IMR-90 (cell line): ENCODE measurements at regions not wholly inside any gene's neighbourhood (a gene's known extent, or its start where the extent isn't known, plus 50 kb on each side); places are given as distances from the start of the nearest gene placed in this dataset.

ENCODE experiments used
- ATAC-seq: fragments of 200-7000 bp; cut with Tn5 transposase; 2 replicates; pipeline ENCODE4 v1.9.1; 2020; ENCODE audit warnings: low read depth, mild to moderate bottlenecking, moderate library complexity
- BruUV-seq: library from RNA; stranded (reverse); fragments of 400-500 nt; replicated peaks from 2 replicates; lab custom pipeline; 2021; lab: Mats Ljungman, UMichigan
- CTCF ChIA-PET: fragments of 300-600 bp; formaldehyde crosslinking; extraction: SDS; loops from one replicate; lab custom pipeline; 2021; ENCODE audit warnings: antibody characterized with exemption; lab: Yijun Ruan, JAX
- POLR2A ChIA-PET: fragments of 300-600 bp; sonication (Branson Sonifier 250); formaldehyde crosslinking; loops from one replicate; lab custom pipeline; 2022; ENCODE audit warnings: antibody characterized with exemption; ENCODE audit not compliant: unreplicated experiment; lab: Charles Lee
- DNase-seq: peaks from one replicate; pipeline ENCODE4 v3.0.0; 2013
- H2AFZ ChIP-seq: replicated peaks from 2 replicates; pipeline ENCODE3; 2013; ENCODE audit warnings: low read length, mild to moderate bottlenecking; ENCODE audit not compliant: poor library complexity
- H2AK5ac ChIP-seq: 2 replicates; pipeline ENCODE4 v1.6.1; 2013; ENCODE audit warnings: low read depth, low read length, inconsistent platforms
- H2AK9ac ChIP-seq: replicated peaks from 2 replicates; pipeline ENCODE3; 2013; ENCODE audit warnings: mild to moderate bottlenecking, low read depth, low read length, moderate library complexity; ENCODE audit not compliant: poor library complexity
- H2BK120ac ChIP-seq: 2 replicates; pipeline ENCODE4 v1.6.1; 2013; ENCODE audit warnings: low read depth, low read length, inconsistent platforms
- H2BK15ac ChIP-seq: 3 replicates; pipeline ENCODE4 v1.6.1; 2013; ENCODE audit warnings: low read depth, low read length, inconsistent platforms
- H2BK20ac ChIP-seq: 2 replicates; pipeline ENCODE4 v1.6.1; 2013; ENCODE audit warnings: low read depth, mild to moderate bottlenecking, inconsistent platforms, low read length, moderate library complexity
- H2BK5ac ChIP-seq: 2 replicates; pipeline ENCODE4 v1.6.1; 2013; ENCODE audit warnings: mild to moderate bottlenecking, low read depth, low read length, inconsistent platforms; ENCODE audit not compliant: poor library complexity, severe bottlenecking
- H3K14ac ChIP-seq: replicated peaks from 2 replicates; pipeline ENCODE4 v1.6.1; 2013; ENCODE audit warnings: low read depth, low read length, inconsistent platforms
- H3K18ac ChIP-seq: 2 replicates; pipeline ENCODE4 v1.6.1; 2013; ENCODE audit warnings: low read depth, low read length, control low read depth
- H3K23ac ChIP-seq: 2 replicates; pipeline ENCODE4 v1.6.1; 2013; ENCODE audit warnings: low read depth, low read length, inconsistent platforms
- H3K27ac ChIP-seq: 2 replicates; pipeline ENCODE4 v1.5.1; 2013; ENCODE audit warnings: mild to moderate bottlenecking, control low read depth, low read length; ENCODE audit not compliant: insufficient read depth
- H3K27me3 ChIP-seq: 2 replicates; pipeline ENCODE4 v1.6.1; 2013; ENCODE audit warnings: low read length; ENCODE audit not compliant: control insufficient read depth, insufficient read depth
- H3K36me3 ChIP-seq: 2 replicates; pipeline ENCODE4 v1.6.1; 2013; ENCODE audit warnings: low read length, mixed read lengths; ENCODE audit not compliant: control insufficient read depth, insufficient read depth
- H3K4ac ChIP-seq: 2 replicates; pipeline ENCODE4 v1.6.1; 2013; ENCODE audit warnings: low read depth, low read length, inconsistent platforms
- H3K4me1 ChIP-seq: 2 replicates; pipeline ENCODE4 v1.6.1; 2013; ENCODE audit warnings: low read length, mixed read lengths; ENCODE audit not compliant: control insufficient read depth, insufficient read depth
- H3K4me2 ChIP-seq: 2 replicates; pipeline ENCODE4 v1.6.1; 2013; ENCODE audit warnings: low read depth, mild to moderate bottlenecking, control low read depth, low read length, moderate library complexity
- H3K4me3 ChIP-seq: 2 replicates; pipeline ENCODE4 v1.5.1; 2013; ENCODE audit warnings: low read depth, mild to moderate bottlenecking, control low read depth, low read length, moderate library complexity; ENCODE audit not compliant: insufficient read depth
- H3K56ac ChIP-seq: 2 replicates; pipeline ENCODE4 v1.6.1; 2013; ENCODE audit warnings: low read length, inconsistent platforms; ENCODE audit not compliant: insufficient read depth; ENCODE audit errors: extremely low read depth
- H3K79me1 ChIP-seq, 2 experiments: 2 replicates each; pipeline ENCODE4 v1.6.1; 2013; ENCODE audit warnings: low read length in 2 of 2, inconsistent platforms in 1 of 2, low read depth in 1 of 2
- H3K9ac ChIP-seq: 2 replicates; pipeline ENCODE4 v1.6.1; 2013; ENCODE audit warnings: low read depth, low read length, control low read depth
- H3K9me1 ChIP-seq: 2 replicates; pipeline ENCODE4 v1.6.1; 2013; ENCODE audit warnings: low read length, inconsistent platforms; ENCODE audit not compliant: insufficient read depth
- H3K9me3 ChIP-seq: 2 replicates; pipeline ENCODE4 v1.6.1; 2013; ENCODE audit warnings: low read length; ENCODE audit not compliant: control insufficient read depth, insufficient read depth
- H4K20me1 ChIP-seq: 2 replicates; pipeline ENCODE4 v1.6.1; 2013; ENCODE audit warnings: low read length, inconsistent platforms; ENCODE audit not compliant: insufficient read depth
- H4K5ac ChIP-seq: 2 replicates; pipeline ENCODE4 v1.6.1; 2013; ENCODE audit warnings: mild to moderate bottlenecking, low read depth, low read length, control low read depth
- H4K8ac ChIP-seq, 2 experiments: 2 replicates each; pipeline ENCODE4 v1.6.1; 2013; ENCODE audit warnings: low read depth in 2 of 2, low read length in 2 of 2, control low read depth in 1 of 2, inconsistent platforms in 1 of 2
- H4K91ac ChIP-seq: 2 replicates; pipeline ENCODE4 v1.6.1; 2013; ENCODE audit warnings: low read depth, low read length, inconsistent platforms; ENCODE audit not compliant: insufficient read depth
- BHLHE40 ChIP-seq: fragments of 150-350 bp; IDR thresholded peaks from 2 replicates; pipeline ENCODE4 v1.6.1; 2016; ENCODE audit warnings: mild to moderate bottlenecking, low read depth, low read length
- CEBPB ChIP-seq: IDR thresholded peaks from 2 replicates; pipeline ENCODE4 v1.6.1; 2012; ENCODE audit warnings: low read depth, low read length, improper control_type of control experiment
- CHD1 ChIP-seq: IDR thresholded peaks from 2 replicates; pipeline ENCODE4 v1.6.1; 2012; ENCODE audit warnings: low read depth, low read length, improper control_type of control experiment
- ELK1 ChIP-seq: fragments of 150-350 bp; IDR thresholded peaks from 2 replicates; pipeline ENCODE4 v1.6.1; 2016; ENCODE audit warnings: low read depth, mild to moderate bottlenecking, low read length, moderate library complexity, borderline replicate concordance
- FOS ChIP-seq: fragments of 150-350 bp; IDR thresholded peaks from 2 replicates; pipeline ENCODE4 v1.6.1; 2016; ENCODE audit warnings: low read depth, low read length
- MAFK ChIP-seq: IDR thresholded peaks from 2 replicates; pipeline ENCODE4 v1.6.1; 2012; ENCODE audit warnings: low read depth, low read length, improper control_type of control experiment
- MAZ ChIP-seq: IDR thresholded peaks from 2 replicates; pipeline ENCODE4 v1.6.1; 2012; ENCODE audit warnings: low read depth, mild to moderate bottlenecking, low read length, improper control_type of control experiment, moderate library complexity, borderline replicate concordance
- MXI1 ChIP-seq: IDR thresholded peaks from 2 replicates; pipeline ENCODE4 v1.6.1; 2012; ENCODE audit warnings: low read depth, mild to moderate bottlenecking, low read length, moderate library complexity, borderline replicate concordance
- NFE2L2 ChIP-seq: fragments of 150-350 bp; IDR thresholded peaks from 2 replicates; pipeline ENCODE4 v1.6.1; 2016; ENCODE audit warnings: low read depth, mild to moderate bottlenecking, low read length
- RCOR1 ChIP-seq: IDR thresholded peaks from 2 replicates; pipeline ENCODE4 v1.6.1; 2012; ENCODE audit warnings: mild to moderate bottlenecking, low read length, improper control_type of control experiment; ENCODE audit not compliant: insufficient replicate concordance
- SMC3 ChIP-seq: fragments of 150-350 bp; IDR thresholded peaks from 2 replicates; pipeline ENCODE4 v1.6.1; 2016; ENCODE audit warnings: low read depth, mild to moderate bottlenecking, antibody characterized with exemption, low read length, moderate library complexity
- whole genome bisulfite sequencing, 2 experiments: methylation state at CpG; one replicate each; pipeline versions ENCODE4 v1.1.5 to v1.1.7; 2013; ENCODE audit warnings: missing lambda C conversion rate in 2 of 2; ENCODE audit not compliant: insufficient read length in 1 of 2; ENCODE audit errors: extremely low coverage in 2 of 2; 5-methylcytosine and 5-hydroxymethylcytosine counted together
- dilution Hi-C: fragments of 300-500 bp; cut with HindIII; formaldehyde crosslinking; loops from one replicate; pipeline ENCODE4 v1.14.3; 2018; ENCODE audit warnings: low sequenced_read_pairs; ENCODE audit not compliant: unreplicated experiment
- in situ Hi-C: fragments of 300-500 bp; cut with MboI; formaldehyde crosslinking; loops from 3 replicates; pipeline ENCODE4 v1.14.3; 2019; ENCODE audit warnings: low sequenced_read_pairs, inconsistent platforms, mixed read lengths
- intact Hi-C: fragments of 100-400 bp; cut with micrococcal nuclease; formaldehyde crosslinking; loops from 2 replicates; pipeline ENCODE4 v1.10.0; 2022
- TF ChIP-seq, protein P1 (sequence below): conservative IDR thresholded peaks from 2 replicates; pipeline ENCODE4 v1.5.1; 2012; ENCODE audit warnings: mild to moderate bottlenecking, low read depth, low read length, improper control_type of control experiment

GRCh38 chr15:95146481-95146880 lies 915.1 kb downstream of the MCTP2 start:
- Histone ChIP-seq H3K9me3 (no peaks in the 10 kb centered on the region), H4K20me1 (no peaks in the 10 kb centered on the region), H3K56ac (no peak overlapping the region), H4K5ac (no peak overlapping the region), H3K9ac (no peak overlapping the region), H2AK5ac (no peak overlapping the region), H3K4me2 (no peak overlapping the region), H3K4ac (no peak overlapping the region), H3K27me3 (no peaks in the 10 kb centered on the region), H3K23ac (no peak overlapping the region), H3K4me1 (no peaks in the 10 kb centered on the region), H3K79me1 (no peaks in the 10 kb centered on the region), H4K8ac (no peak overlapping the region), H3K27ac (no peak overlapping the region), H3K36me3 (no peaks in the 10 kb centered on the region), H3K4me3 (no peak overlapping the region), H2BK5ac (no peak overlapping the region), H2BK20ac (no peak overlapping the region), H3K14ac (no peak overlapping the region), H4K91ac (no peak overlapping the region), H2BK120ac (no peak overlapping the region), H3K18ac (no peak overlapping the region), H2AFZ (no peak overlapping the region), H2AK9ac (no peak overlapping the region), H2BK15ac (no peak overlapping the region), H3K9me1 (no peaks in the 10 kb centered on the region)
- ChIA-PET POLR2A (no interaction called here), CTCF (no interaction called here)
- dilution Hi-C loops (no loop called here), in situ Hi-C loops (no loop called here), intact Hi-C loops (no loop called here)
- 79% methylated on average over 3 of the region's 5 CpGs; no CpG with 5 or more reads in 1 of the 2 experiments for WGBS, 2 experiments
- no TSS peak for BruUV-seq
- no peak for ATAC-seq
- DNase-seq, result no peak
- TF ChIP-seq BHLHE40 (no peak), ELK1 (no peak), CEBPB (no peak), NFE2L2 (no peak), RCOR1 (no peak), MAZ (no peak), SMC3 (no peak), CHD1 (no peak), MXI1 (no peak), FOS (no peak), MAFK (no peak)
- TF ChIP-seq, protein P1, sequence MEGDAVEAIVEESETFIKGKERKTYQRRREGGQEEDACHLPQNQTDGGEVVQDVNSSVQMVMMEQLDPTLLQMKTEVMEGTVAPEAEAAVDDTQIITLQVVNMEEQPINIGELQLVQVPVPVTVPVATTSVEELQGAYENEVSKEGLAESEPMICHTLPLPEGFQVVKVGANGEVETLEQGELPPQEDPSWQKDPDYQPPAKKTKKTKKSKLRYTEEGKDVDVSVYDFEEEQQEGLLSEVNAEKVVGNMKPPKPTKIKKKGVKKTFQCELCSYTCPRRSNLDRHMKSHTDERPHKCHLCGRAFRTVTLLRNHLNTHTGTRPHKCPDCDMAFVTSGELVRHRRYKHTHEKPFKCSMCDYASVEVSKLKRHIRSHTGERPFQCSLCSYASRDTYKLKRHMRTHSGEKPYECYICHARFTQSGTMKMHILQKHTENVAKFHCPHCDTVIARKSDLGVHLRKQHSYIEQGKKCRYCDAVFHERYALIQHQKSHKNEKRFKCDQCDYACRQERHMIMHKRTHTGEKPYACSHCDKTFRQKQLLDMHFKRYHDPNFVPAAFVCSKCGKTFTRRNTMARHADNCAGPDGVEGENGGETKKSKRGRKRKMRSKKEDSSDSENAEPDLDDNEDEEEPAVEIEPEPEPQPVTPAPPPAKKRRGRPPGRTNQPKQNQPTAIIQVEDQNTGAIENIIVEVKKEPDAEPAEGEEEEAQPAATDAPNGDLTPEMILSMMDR, result no peak
